ENCODE measurements at regions not wholly inside any gene's neighbourhood (a gene's known extent, or its start where the extent isn't known, plus 50 kb on each side); places are given as distances from the start of the nearest gene placed in this dataset.

- no peak for TF ChIP-seq CTCF (IDR thresholded peaks at IDR 0.05)
- TF ChIP-seq POLR2A (IDR thresholded peaks at IDR 0.05): no peak
- TF ChIP-seq POLR2AphosphoS5 (IDR thresholded peaks at IDR 0.05): no peak
Measured at GRCh38 chr11:19526119-19526518, 186.5 kb upstream of the NAV2 start.

All from upper lobe of left lung (tissue), 4 donors.